Keratinocyte (primary cell): ENCODE measurements at regions not wholly inside any gene's neighbourhood (a gene's known extent, or its start where the extent isn't known, plus 50 kb on each side); places are given as distances from the start of the nearest gene placed in this dataset.

ENCODE experiments used
- DNase-seq: peaks from one replicate; pipeline ENCODE4 v3.0.0-alpha.2; 2011; ENCODE audit warnings: low read depth, missing footprints, low spot score
- FAIRE-seq: peaks from 2 replicates; lab custom pipeline; 2011; peaks lifted over from hg19 to GRCh38; lab: Jason Lieb, UNC
- H2AFZ ChIP-seq: 2 replicates; pipeline ENCODE4 v1.6.0; 2012; ENCODE audit warnings: low read length, control low read depth, inconsistent platforms; ENCODE audit not compliant: control insufficient read depth
- H3K27ac ChIP-seq: 2 replicates; pipeline ENCODE4 v1.5.1; 2011; ENCODE audit warnings: low read length; ENCODE audit not compliant: control insufficient read depth, insufficient read depth
- H3K27me3 ChIP-seq: 3 replicates; pipeline ENCODE4 v1.6.0; 2011; ENCODE audit warnings: low read length; ENCODE audit not compliant: control insufficient read depth, insufficient read depth; ENCODE audit errors: extremely low read depth
- H3K36me3 ChIP-seq, 2 experiments: 2 replicates in 1 of 2; 3 replicates in 1 of 2; pipeline ENCODE4 v1.5.1; 2011; ENCODE audit warnings: low read length in 2 of 2, mild to moderate bottlenecking in 1 of 2; ENCODE audit not compliant: control insufficient read depth in 2 of 2, insufficient read depth in 2 of 2; ENCODE audit errors: extremely low read depth in 1 of 2
- H3K4me1 ChIP-seq: 3 replicates; pipeline ENCODE4 v1.5.1; 2011; ENCODE audit warnings: low read length; ENCODE audit not compliant: control insufficient read depth, insufficient read depth; ENCODE audit errors: extremely low read depth
- H3K4me2 ChIP-seq: 3 replicates; pipeline ENCODE4 v1.6.0; 2011; ENCODE audit warnings: low read depth, low read length; ENCODE audit not compliant: control insufficient read depth, insufficient read depth; ENCODE audit errors: extremely low read depth
- H3K4me3 ChIP-seq, 3 experiments: fragments of 200-600 bp in 1 of 3; sonication (generic) in 1 of 3; 2 replicates in 2 of 3; 3 replicates in 1 of 3; pipeline ENCODE4 v1.5.1; 2011 to 2016; ENCODE audit warnings: low read length in 3 of 3, mild to moderate bottlenecking in 3 of 3, control low read depth in 2 of 3, inconsistent platforms in 1 of 3, low read depth in 1 of 3, mixed read lengths in 1 of 3, mixed run types in 1 of 3, moderate library complexity in 1 of 3; ENCODE audit not compliant: control insufficient read depth in 2 of 3, insufficient read depth in 2 of 3; ENCODE audit errors: extremely low read depth in 1 of 3
- H3K79me2 ChIP-seq: 2 replicates; pipeline ENCODE4 v1.6.0; 2012; ENCODE audit warnings: low read length; ENCODE audit not compliant: control insufficient read depth, insufficient read depth
- H3K9ac ChIP-seq: 3 replicates; pipeline ENCODE4 v1.6.0; 2011; ENCODE audit warnings: low read length; ENCODE audit not compliant: control insufficient read depth, insufficient read depth; ENCODE audit errors: extremely low read depth
- H3K9me1 ChIP-seq: 3 replicates; pipeline ENCODE4 v1.6.0; 2011; ENCODE audit warnings: low read length; ENCODE audit not compliant: control insufficient read depth, insufficient read depth; ENCODE audit errors: extremely low read depth
- H3K9me3 ChIP-seq: 2 replicates; pipeline ENCODE4 v1.5.1; 2012; ENCODE audit warnings: low read depth, low read length; ENCODE audit not compliant: control insufficient read depth
- H4K20me1 ChIP-seq: 3 replicates; pipeline ENCODE4 v1.6.0; 2011; ENCODE audit warnings: low read length; ENCODE audit not compliant: control insufficient read depth, insufficient read depth; ENCODE audit errors: extremely low read depth
- CTCF ChIP-seq, 3 experiments: IDR thresholded peaks in 1 of 3; conservative IDR thresholded peaks in 1 of 3; optimal IDR thresholded peaks in 1 of 3; 2 replicates in 2 of 3; 3 replicates in 1 of 3; pipeline versions ENCODE3 to v1.5.1; 2011; ENCODE audit warnings: low read length in 3 of 3, mild to moderate bottlenecking in 3 of 3, moderate library complexity in 2 of 3, control low read depth in 1 of 3, inconsistent platforms in 1 of 3; ENCODE audit not compliant: insufficient read depth in 2 of 3; ENCODE audit errors: extremely low read depth in 1 of 3
- EZH2 ChIP-seq: IDR thresholded peaks from one replicate; pipeline ENCODE4 v1.6.1; 2012; ENCODE audit warnings: inconsistent platforms, mild to moderate bottlenecking, low read length, moderate library complexity
- dilution Hi-C: fragments of 300-500 bp; cut with MboI; formaldehyde crosslinking; loops from one replicate; pipeline ENCODE4 v1.7.0; 2020; ENCODE audit warnings: low sequenced_read_pairs; ENCODE audit not compliant: extremely low pct_ligation_motif_present

GRCh38 chr12:59131462-59131861 lies 211.2 kb upstream of the LRIG3 start:
- Histone ChIP-seq H3K27me3 (no peaks in the 10 kb centered on the region), H4K20me1 (no peaks in the 10 kb centered on the region), H3K9me1 (no peaks in the 10 kb centered on the region), H3K4me3 (no peak overlapping the region), H3K9ac (no peak overlapping the region), H2AFZ (no peak overlapping the region), H3K36me3 (no peaks in the 10 kb centered on the region), H3K4me2 (no peak overlapping the region), H3K79me2 (no peaks in the 10 kb centered on the region), H3K4me1 (no peaks in the 10 kb centered on the region), H3K27ac (no peak overlapping the region), H3K9me3 (no peaks in the 10 kb centered on the region)
- dilution Hi-C loops, result no loop called here
- TF ChIP-seq EZH2 (no peak), CTCF (optimal IDR thresholded peaks at IDR 0.05 in 1 of 3, IDR thresholded peaks at IDR 0.05 in 1 of 3, conservative IDR thresholded peaks at IDR 0.05 in 1 of 3; ENCODE audit: extremely low read depth in 1 of 3, insufficient read depth in 2 of 3, low read length in 3 of 3) (no peak)
- DNase-seq, result no peak
- FAIRE-seq, result no peak

- Histone ChIP-seq H3K4me1 (no peaks in the 10 kb centered on the region), H3K4me2 (no peak overlapping the region), H4K20me1 (no peaks in the 10 kb centered on the region), H3K9me3 (no peaks in the 10 kb centered on the region), H3K4me3 (no peak overlapping the region), H3K27me3 (no peaks in the 10 kb centered on the region), H3K36me3 (no peaks in the 10 kb centered on the region), H3K9me1 (no peaks in the 10 kb centered on the region), H3K9ac (no peak overlapping the region), H3K79me2 (no peaks in the 10 kb centered on the region), H3K27ac (no peak overlapping the region), H2AFZ (no peak overlapping the region)
- no peak for FAIRE-seq
- no peak for TF ChIP-seq EZH2
- no peak for TF ChIP-seq CTCF (optimal IDR thresholded peaks at IDR 0.05 in 1 of 3, IDR thresholded peaks at IDR 0.05 in 1 of 3, conservative IDR thresholded peaks at IDR 0.05 in 1 of 3; ENCODE audit: extremely low read depth in 1 of 3, insufficient read depth in 2 of 3, low read length in 3 of 3)
- DNase-seq, result no peak
- dilution Hi-C loops, result no loop called here
Observed at GRCh38 chr12:59122784-59123183, 202.5 kb upstream of the LRIG3 start.
